HG03039 (cell line): ENCODE measurements at regions not wholly inside any gene's neighbourhood (a gene's known extent, or its start where the extent isn't known, plus 50 kb on each side); places are given as distances from the start of the nearest gene placed in this dataset.
"Not testable (repeated sequence)": the region's sequence is repeated elsewhere in the genome, so short reads cannot be mapped to it uniquely, and the experiment has no call there.

Source experiments
- ATAC-seq: cut with Tn5 transposase; IDR thresholded peaks from one replicate; pipeline ENCODE4 v1.9.1; 2021; ENCODE audit warnings: mild to moderate bottlenecking, moderate library complexity; ENCODE audit not compliant: unreplicated experiment

- ATAC-seq: no peak
Observed at GRCh38 chr10:33040436-33040835, 82.4 kb upstream of the ITGB1 start.

- no peak for ATAC-seq
Observed at GRCh38 chr10:33039181-33039580, 81.2 kb upstream of the ITGB1 start.

DNA sequence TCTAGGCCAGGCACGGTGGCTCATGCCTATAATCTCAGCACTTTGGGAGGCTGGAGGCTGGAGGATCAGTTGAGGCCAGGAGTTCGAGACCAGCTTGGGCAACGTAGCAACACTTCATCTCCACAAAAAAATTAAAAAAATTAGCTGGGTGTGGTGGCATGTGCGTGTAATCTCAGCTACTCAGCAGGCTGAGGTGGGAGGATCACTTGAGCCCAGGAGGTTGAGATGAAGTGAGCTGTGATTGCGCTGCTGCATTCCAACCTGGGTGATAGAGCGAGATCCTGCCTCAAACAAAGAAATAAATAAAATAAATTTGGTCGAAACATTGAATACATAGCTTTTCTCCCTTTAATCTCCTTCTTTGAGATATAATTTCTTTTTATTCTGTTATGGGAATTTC lies 80.6 kb upstream of the ITGB1 start:
- no peak for ATAC-seq

DNA sequence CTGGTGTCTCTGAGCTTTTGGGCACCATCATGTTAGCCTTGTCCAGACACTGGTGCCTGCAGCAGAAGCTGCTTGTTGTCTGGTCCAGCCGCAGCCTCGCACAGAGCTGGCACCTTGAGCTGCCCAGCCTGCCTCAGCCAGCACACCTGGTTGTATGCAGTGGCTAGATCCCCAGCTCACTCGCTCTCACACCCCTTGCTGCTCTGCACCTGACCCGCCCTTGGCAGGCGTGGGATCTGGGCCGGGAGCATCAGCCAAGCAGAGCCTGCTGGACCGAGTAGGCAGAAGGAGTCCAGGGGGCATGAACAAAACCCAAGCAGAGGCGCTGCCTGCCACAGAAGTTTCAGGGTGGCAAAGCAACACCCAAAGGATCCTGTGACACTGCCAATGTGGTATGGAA lies 79.7 kb upstream of the ITGB1 start:
- ATAC-seq: no peak

DNA sequence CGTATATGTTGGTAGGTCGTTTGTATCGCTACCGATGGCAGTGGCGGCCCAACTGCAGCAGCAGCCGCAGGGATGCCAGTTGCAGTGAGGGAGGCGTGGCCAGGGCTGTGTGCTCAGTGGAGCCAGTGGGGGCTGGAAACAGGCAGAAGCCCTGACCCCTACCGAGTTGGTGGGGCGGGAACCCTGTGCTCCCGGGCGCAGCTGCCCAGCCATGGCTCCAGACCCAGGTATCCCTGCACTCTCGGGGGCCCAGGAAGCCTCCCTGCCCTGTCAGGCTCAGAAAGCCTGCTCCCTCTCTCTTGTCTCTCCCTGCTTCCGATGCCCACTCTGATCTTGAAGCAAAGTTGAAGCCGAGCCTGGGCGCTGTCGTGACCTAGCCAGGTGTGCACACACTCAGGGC lies 78.6 kb upstream of the ITGB1 start:
- no peak for ATAC-seq

DNA sequence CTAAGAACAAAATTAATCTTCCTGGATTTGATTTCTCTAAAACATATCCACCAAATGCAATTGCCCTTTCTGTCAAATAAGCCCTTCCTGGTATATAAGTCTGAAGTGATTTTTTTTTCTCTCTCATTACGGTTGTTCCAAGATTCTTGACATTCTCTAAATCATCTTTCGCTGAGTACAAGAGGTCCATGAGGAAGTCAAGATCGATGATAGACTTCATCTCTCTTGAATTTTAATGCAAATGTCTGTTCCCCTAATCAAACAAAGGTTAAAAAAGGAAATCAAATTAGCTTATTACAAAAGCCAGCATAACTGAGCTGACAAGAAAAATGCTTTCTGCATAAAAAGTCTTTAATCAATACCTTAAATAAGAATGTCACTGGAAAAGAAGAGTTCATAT lies 77.4 kb upstream of the ITGB1 start:
- no peak for ATAC-seq

DNA sequence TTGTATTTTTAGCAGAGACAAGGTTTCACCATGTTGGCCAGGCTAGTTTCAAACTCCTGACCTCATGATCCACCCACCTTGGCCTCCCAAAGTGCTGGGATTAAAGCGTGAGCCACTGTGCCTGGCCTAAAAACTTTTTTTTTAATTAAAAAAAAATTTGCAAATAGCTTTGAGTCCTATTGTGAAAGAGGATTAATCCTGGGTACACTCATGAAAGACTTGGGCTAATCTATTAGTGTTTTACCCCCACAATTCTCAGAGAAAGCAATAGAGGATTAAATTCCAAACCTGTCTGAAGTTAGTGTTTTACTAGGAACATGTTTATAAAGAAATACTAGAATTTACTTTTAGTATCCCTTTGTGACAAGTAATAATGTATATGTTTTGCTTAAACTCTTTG lies 76.9 kb upstream of the ITGB1 start:
- no peak for ATAC-seq

GRCh38 chr10:33032654-33033151 lies 74.7 kb upstream of the ITGB1 start:
- no peak for ATAC-seq

DNA sequence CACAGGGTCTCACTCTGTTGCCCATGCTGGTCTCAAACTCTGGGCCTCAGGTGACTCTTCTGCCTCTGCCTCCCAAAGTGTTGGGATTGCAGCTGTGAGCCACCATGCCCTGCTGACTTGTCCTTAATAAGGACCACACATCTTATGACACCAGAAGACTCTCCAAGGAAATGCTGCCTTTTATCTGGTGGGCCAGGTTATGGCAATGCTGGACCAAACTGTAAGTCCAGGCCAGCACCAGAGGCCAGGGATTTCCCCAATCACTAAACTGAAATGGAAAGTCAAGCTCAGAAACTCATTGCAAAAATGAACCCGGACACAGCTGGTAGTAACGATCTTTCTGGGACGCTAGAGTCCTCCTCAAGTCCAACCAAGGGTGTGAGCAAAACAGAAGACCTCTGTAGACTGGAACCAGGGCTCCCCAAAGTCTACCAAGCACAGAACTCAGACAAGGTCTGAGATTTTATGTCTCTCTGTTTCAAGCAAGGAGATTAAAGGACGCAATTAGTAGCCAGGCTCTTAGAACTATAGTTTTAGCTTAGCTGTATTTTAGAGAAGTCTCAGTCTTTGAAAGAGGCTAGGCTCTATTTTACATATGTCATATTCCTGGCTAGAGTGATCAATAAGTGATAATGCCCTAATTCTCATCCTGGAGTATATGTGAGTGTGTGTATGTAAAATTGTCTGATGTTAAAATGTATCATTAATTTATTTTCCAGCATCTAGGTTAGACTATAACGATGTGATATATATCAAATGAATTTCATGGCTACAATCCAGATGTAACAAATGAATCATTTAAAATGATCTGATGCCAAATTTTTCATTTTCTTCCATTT lies 74.0 kb upstream of the ITGB1 start:
- no peak for ATAC-seq

DNA sequence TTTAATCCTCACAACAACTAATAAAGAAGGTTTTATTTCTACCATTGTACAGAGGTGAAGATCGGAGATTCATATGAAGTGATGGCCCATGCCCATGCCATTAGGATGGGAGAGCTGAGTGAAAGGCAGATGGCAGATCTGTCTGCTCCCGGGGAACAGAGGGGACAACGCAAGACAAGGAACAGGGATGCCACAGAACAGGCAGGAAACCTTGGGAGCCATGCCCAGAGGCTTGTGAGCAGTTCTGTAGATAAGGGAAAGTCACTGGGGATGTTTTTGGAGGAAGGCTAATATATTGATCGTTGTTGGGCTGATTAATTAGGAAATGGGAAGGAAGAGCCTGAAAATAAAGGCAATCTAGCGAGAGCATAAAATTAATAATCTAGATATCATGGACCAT lies 73.1 kb upstream of the ITGB1 start:
- ATAC-seq: no peak

GRCh38 chr10:33028515-33028914 lies 70.5 kb upstream of the ITGB1 start:
- ATAC-seq: not testable (repeated sequence)

GRCh38 chr10:33027088-33027487 lies 69.1 kb upstream of the ITGB1 start:
- ATAC-seq: no peak

DNA sequence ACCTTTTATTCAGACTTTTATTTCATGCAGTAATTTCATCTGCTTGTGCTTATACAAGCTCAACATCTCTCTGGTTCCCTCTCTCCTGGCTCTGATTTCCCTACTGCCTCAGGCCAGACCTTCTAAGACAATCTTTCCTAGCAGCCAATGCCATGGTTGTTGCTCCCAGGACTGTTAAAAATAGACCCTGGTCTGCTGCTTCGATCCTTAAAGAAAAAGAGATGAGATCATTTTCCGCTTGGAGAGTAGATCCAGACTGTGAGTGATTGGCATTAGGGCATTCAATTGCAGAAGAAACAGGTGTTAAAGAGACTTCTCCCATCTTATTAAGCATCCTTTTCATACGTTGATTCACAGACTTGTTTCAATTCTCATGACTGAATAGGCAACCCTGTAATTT lies 68.4 kb upstream of the ITGB1 start:
- ATAC-seq: no peak

DNA sequence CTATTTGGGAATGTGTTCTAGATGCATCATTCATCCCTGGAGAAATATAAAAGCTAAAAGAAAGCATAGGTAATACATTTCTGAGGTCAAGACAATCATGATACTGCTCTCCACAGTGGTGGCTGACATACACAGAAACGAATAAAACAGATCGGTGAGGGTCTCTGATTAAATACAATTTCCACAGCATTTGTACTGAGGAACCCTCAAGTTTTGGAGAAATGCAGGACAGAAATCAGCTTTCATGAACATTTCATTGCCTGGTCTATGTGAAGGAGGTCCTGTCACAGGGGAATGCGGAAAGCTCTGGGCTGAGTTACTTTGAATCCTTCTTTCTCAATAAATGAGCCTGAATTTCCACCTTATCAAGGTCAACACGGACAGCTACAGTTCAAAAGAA lies 67.9 kb upstream of the ITGB1 start:
- ATAC-seq: no peak

GRCh38 chr10:33025039-33025438 lies 67.0 kb upstream of the ITGB1 start:
- no peak for ATAC-seq

GRCh38 chr10:33022691-33023090 lies 64.7 kb upstream of the ITGB1 start:
- no peak for ATAC-seq

DNA sequence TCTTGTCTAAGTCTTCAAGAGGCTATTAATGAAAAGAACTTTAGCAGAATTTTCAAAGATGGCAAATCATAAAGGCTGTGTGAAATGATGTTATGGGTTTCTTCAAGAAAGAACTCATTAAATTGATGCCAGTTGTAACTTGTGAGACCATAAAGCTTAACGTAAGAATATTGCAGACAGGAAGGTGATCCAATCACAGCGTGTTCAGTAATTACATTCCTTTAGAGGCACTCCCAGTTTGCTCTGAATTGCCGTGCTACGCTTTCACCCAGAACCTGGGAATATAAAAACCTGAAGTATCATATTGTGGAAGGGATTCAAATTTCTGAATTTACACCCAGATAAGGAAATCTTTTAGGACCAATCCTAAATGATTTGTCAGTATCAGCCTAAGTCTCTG lies 64.1 kb upstream of the ITGB1 start:
- ATAC-seq: no peak

- no peak for ATAC-seq
Observed at GRCh38 chr10:33016988-33017387, 59.0 kb upstream of the ITGB1 start.

GRCh38 chr10:33015761-33016547 lies 57.9 kb upstream of the ITGB1 start:
- no peak for ATAC-seq

GRCh38 chr10:33013331-33013730 lies 55.3 kb upstream of the ITGB1 start:
- ATAC-seq: not testable (repeated sequence)

GRCh38 chr10:33012306-33012705 lies 54.3 kb upstream of the ITGB1 start:
- ATAC-seq: no peak
